ENCODE measurements at regions not wholly inside any gene's neighbourhood (a gene's known extent, or its start where the extent isn't known, plus 50 kb on each side); places are given as distances from the start of the nearest gene placed in this dataset.
A peak's percentile ranks its signal among the peaks of the same experiment; 100 is the strongest.

DNA sequence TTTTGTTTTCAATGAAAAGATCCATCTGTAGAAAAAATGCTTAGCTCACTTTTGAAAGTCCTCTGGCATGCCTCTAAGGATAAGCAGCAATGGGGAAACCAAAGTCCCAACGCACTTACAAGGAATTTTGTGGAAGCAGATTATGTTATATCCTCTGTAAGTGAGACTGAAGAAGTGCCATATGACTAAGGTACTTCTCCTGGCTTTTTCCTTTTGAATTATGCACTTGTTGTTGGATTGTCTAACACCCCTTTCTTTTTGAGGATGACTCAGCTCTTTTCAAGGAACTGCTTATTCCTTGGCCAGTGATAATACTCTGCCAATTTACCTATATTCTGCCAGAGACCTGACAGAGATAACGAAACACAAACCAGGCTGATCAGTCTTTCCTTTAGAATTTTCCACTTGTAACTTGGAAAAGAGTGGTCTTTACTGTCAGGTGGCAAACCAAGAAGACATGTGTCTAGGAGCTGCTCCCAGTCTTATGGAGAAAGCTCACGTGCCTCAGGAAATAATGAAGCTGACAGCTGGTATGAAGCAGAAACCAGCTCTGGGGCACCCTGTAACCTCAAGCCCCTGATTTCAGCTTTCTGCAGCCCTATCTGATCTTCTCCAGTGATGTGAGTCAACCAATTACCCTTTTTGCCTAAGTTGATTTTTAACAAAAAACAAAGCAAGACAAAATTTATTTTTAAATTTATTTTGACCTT lies 290.8 kb upstream of the FBXL7 start:
- DNase-seq = peak; percentile 3
- Histone ChIP-seq H3K27me3 (ENCODE audit: insufficient read depth) (no peaks in the 10 kb centered on the region), H3F3A (replicated peaks; ENCODE audit: insufficient read depth) (no peaks in the 10 kb centered on the region), H3K9ac (no peak overlapping the region), H3K9me3 (no peaks in the 10 kb centered on the region), H4K20me1 (ENCODE audit: insufficient read depth) (no peaks in the 10 kb centered on the region), H3K4me1 (ENCODE audit: control insufficient read depth in 1 of 2, insufficient read depth in 2 of 2, low read depth in 1 of 2, low read length in 1 of 2) (no peaks in the 10 kb centered on the region; a peak in 1 of 4 replicates), H2AFZ (ENCODE audit: low read depth) (no peak overlapping the region), H3K9me2 (no peaks in the 10 kb centered on the region), H3K4me2 (no peak overlapping the region), H3K36me3 (replicated peaks in 1 of 2; ENCODE audit: control insufficient read depth in 1 of 2, insufficient read depth in 2 of 2, low read length in 1 of 2) (no peaks in the 10 kb centered on the region), H3K79me2 (ENCODE audit: insufficient read depth) (no peaks in the 10 kb centered on the region), H3K27ac (ENCODE audit: low read depth in 2 of 2, low read length in 1 of 2) (no peak overlapping the region), H3K4me3 (ENCODE audit: low read depth in 2 of 2, low read length in 1 of 2) (no peak overlapping the region)
- CTCF ChIA-PET = interaction anchor here (0.7 kb wide), 1 partner anchor 578 kb away, joined by 3 read pairs; no protein-coding TSS in a partner anchor
- TF ChIP-seq EZH2phosphoT487 (IDR thresholded peaks at IDR 0.05; ENCODE audit: borderline replicate concordance, low read depth) = no peak
- no peak for TF ChIP-seq RXRA (IDR thresholded peaks at IDR 0.05; ENCODE audit: borderline replicate concordance, low read depth)
- TF ChIP-seq NFIC (IDR thresholded peaks at IDR 0.05; ENCODE audit: borderline replicate concordance) = no peak
- no peak for TF ChIP-seq GABPA (IDR thresholded peaks at IDR 0.05; ENCODE audit: low read depth)
- no peak for TF ChIP-seq TEAD4 (IDR thresholded peaks at IDR 0.05; ENCODE audit: borderline replicate concordance, insufficient read depth)
- no peak for TF ChIP-seq TCF12 (IDR thresholded peaks at IDR 0.05)
- TF ChIP-seq, protein P1, sequence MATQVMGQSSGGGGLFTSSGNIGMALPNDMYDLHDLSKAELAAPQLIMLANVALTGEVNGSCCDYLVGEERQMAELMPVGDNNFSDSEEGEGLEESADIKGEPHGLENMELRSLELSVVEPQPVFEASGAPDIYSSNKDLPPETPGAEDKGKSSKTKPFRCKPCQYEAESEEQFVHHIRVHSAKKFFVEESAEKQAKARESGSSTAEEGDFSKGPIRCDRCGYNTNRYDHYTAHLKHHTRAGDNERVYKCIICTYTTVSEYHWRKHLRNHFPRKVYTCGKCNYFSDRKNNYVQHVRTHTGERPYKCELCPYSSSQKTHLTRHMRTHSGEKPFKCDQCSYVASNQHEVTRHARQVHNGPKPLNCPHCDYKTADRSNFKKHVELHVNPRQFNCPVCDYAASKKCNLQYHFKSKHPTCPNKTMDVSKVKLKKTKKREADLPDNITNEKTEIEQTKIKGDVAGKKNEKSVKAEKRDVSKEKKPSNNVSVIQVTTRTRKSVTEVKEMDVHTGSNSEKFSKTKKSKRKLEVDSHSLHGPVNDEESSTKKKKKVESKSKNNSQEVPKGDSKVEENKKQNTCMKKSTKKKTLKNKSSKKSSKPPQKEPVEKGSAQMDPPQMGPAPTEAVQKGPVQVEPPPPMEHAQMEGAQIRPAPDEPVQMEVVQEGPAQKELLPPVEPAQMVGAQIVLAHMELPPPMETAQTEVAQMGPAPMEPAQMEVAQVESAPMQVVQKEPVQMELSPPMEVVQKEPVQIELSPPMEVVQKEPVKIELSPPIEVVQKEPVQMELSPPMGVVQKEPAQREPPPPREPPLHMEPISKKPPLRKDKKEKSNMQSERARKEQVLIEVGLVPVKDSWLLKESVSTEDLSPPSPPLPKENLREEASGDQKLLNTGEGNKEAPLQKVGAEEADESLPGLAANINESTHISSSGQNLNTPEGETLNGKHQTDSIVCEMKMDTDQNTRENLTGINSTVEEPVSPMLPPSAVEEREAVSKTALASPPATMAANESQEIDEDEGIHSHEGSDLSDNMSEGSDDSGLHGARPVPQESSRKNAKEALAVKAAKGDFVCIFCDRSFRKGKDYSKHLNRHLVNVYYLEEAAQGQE (IDR thresholded peaks at IDR 0.05; ENCODE audit: low read depth, low read length) = no peak
- TF ChIP-seq JUND (IDR thresholded peaks at IDR 0.05) = no peak
- TF ChIP-seq USF2 (IDR thresholded peaks at IDR 0.05; ENCODE audit: borderline replicate concordance, low read depth, low read length) = no peak
- TF ChIP-seq SIN3A (IDR thresholded peaks at IDR 0.05; ENCODE audit: borderline replicate concordance, low read depth, low read length) = no peak
- TF ChIP-seq ZBTB33 (IDR thresholded peaks at IDR 0.05; ENCODE audit: borderline replicate concordance, low read depth) = no peak
- no peak for TF ChIP-seq ELF1 (IDR thresholded peaks at IDR 0.05)
- no peak for TF ChIP-seq TAF1 (IDR thresholded peaks at IDR 0.05; ENCODE audit: borderline replicate concordance, low read depth, low read length)
- WGBS (ENCODE audit: low lambda C conversion rate) = 27% methylated on average over 3 of the region's 3 CpGs
- POLR2A ChIA-PET = no interaction called here

All from SK-N-SH (cell line).